ENCODE measurements at regions not wholly inside any gene's neighbourhood (a gene's known extent, or its start where the extent isn't known, plus 50 kb on each side); places are given as distances from the start of the nearest gene placed in this dataset.

GRCh38 chr7:41633690-41634089 lies 69.2 kb downstream of the INHBA start:
- no peak for DNase-seq

GRCh38 chr7:41630741-41631140 lies 72.1 kb downstream of the INHBA start:
- no peak for DNase-seq

GRCh38 chr7:41629711-41630111 lies 73.2 kb downstream of the INHBA start:
- no peak for DNase-seq

- no peak for DNase-seq
Observed at GRCh38 chr7:41628901-41629300, 74.0 kb downstream of the INHBA start.

GRCh38 chr7:41627645-41628298 lies 75.1 kb downstream of the INHBA start:
- no peak for DNase-seq

- no peak for DNase-seq
Observed at GRCh38 chr7:41624818-41625217, 78.1 kb downstream of the INHBA start.

GRCh38 chr7:41621953-41622831 lies 80.7 kb downstream of the INHBA start:
- no peak for DNase-seq

GRCh38 chr7:41617987-41618386 lies 84.9 kb downstream of the INHBA start:
- DNase-seq: no peak

- DNase-seq: no peak
Observed at GRCh38 chr7:41612798-41613197, 90.1 kb downstream of the INHBA start.

GRCh38 chr7:41612386-41612785 lies 90.5 kb downstream of the INHBA start:
- DNase-seq: no peak

- DNase-seq: no peak
Observed at GRCh38 chr7:41608447-41608846, 94.4 kb downstream of the INHBA start.

GRCh38 chr7:41603985-41604384 lies 98.9 kb downstream of the INHBA start:
- DNase-seq: no peak

GRCh38 chr7:41599760-41600159 lies 103.1 kb downstream of the INHBA start:
- no peak for DNase-seq

GRCh38 chr7:41592794-41593193 lies 110.1 kb downstream of the INHBA start:
- no peak for DNase-seq

- no peak for DNase-seq
Observed at GRCh38 chr7:41592236-41592635, 110.7 kb downstream of the INHBA start.

- DNase-seq: no peak
Observed at GRCh38 chr7:41590986-41591385, 111.9 kb downstream of the INHBA start.

GRCh38 chr7:41588341-41588740 lies 114.5 kb downstream of the INHBA start:
- DNase-seq: no peak

- no peak for DNase-seq
Observed at GRCh38 chr7:41586931-41587640, 115.8 kb downstream of the INHBA start.

- DNase-seq: no peak
Observed at GRCh38 chr7:41584746-41585145, 118.1 kb downstream of the INHBA start.

- DNase-seq: no peak
Observed at GRCh38 chr7:41582116-41582515, 120.8 kb downstream of the INHBA start.

GRCh38 chr7:41581041-41581440 lies 121.8 kb downstream of the INHBA start:
- DNase-seq: no peak

GRCh38 chr7:41579961-41580935 lies 122.6 kb downstream of the INHBA start:
- DNase-seq: no peak

- DNase-seq: no peak
Observed at GRCh38 chr7:41578700-41579099, 124.2 kb downstream of the INHBA start.

Measured in hematopoietic multipotent progenitor cell treated with erythropoietin and hydrocortisone succinate and interleukin-3 and kit ligand, for 8 days (in vitro differentiated cells).